ENCODE measurements at regions not wholly inside any gene's neighbourhood (a gene's known extent, or its start where the extent isn't known, plus 50 kb on each side); places are given as distances from the start of the nearest gene placed in this dataset.

- peak overlapping the region; percentile 65 for H3K4me2 ChIP-seq
- H4K20me1 ChIP-seq, result no peaks in the 10 kb centered on the region
- no peaks in the 10 kb centered on the region for H3K36me3 ChIP-seq
- peaks cover 6% of the 10 kb centered on the region for H3K9me3 ChIP-seq
- H3K4me1 ChIP-seq, result peaks cover 35% of the 10 kb centered on the region
- no peak overlapping the region for H3K27ac ChIP-seq
- H3K27me3 ChIP-seq, result no peaks in the 10 kb centered on the region
- no peak for TF ChIP-seq Cebpa-rat (IDR thresholded peaks at IDR 0.05)
- no peak overlapping the region for H3K9ac ChIP-seq
- no peak overlapping the region for H3K4me3 ChIP-seq
Measured at GRCh38 chr20:12173347-12174012, 255.8 kb downstream of the BTBD3 start.

- Histone ChIP-seq H3K4me1 (peaks cover 35% of the 10 kb centered on the region), H3K36me3 (no peaks in the 10 kb centered on the region), H3K4me3 (no peak overlapping the region), H3K9ac (no peak overlapping the region), H3K4me2 (no peak overlapping the region), H3K9me3 (no peaks in the 10 kb centered on the region), H3K27me3 (no peaks in the 10 kb centered on the region), H3K27ac (no peak overlapping the region), H4K20me1 (no peaks in the 10 kb centered on the region)
- TF ChIP-seq Cebpa-rat (IDR thresholded peaks at IDR 0.05), result no peak
Measured at GRCh38 chr20:12175538-12175937, 257.8 kb downstream of the BTBD3 start.

GRCh38 chr20:12177657-12178293, 260.1 kb downstream of the BTBD3 start:
- no peaks in the 10 kb centered on the region for H3K27me3 ChIP-seq
- no peak overlapping the region for H3K9ac ChIP-seq
- no peak for TF ChIP-seq Cebpa-rat (IDR thresholded peaks at IDR 0.05)
- no peaks in the 10 kb centered on the region for H3K36me3 ChIP-seq
- H3K4me2 ChIP-seq, result peak overlapping the region; percentile 34
- H3K4me3 ChIP-seq, result no peak overlapping the region
- no peaks in the 10 kb centered on the region for H4K20me1 ChIP-seq
- no peaks in the 10 kb centered on the region for H3K9me3 ChIP-seq
- peaks cover 19% of the 10 kb centered on the region for H3K4me1 ChIP-seq
- H3K27ac ChIP-seq, result no peak overlapping the region

GRCh38 chr20:12179692-12180091, 262.0 kb downstream of the BTBD3 start:
- TF ChIP-seq Cebpa-rat (IDR thresholded peaks at IDR 0.05), result no peak

GRCh38 chr20:12180107-12180661, 262.5 kb downstream of the BTBD3 start:
- TF ChIP-seq Cebpa-rat (IDR thresholded peaks at IDR 0.05), result no peak
- H4K20me1 ChIP-seq, result no peaks in the 10 kb centered on the region
- no peak overlapping the region for H3K4me2 ChIP-seq
- no peak overlapping the region for H3K27ac ChIP-seq
- no peaks in the 10 kb centered on the region for H3K36me3 ChIP-seq
- peaks cover 7% of the 10 kb centered on the region for H3K4me1 ChIP-seq
- H3K9me3 ChIP-seq, result no peaks in the 10 kb centered on the region
- no peak overlapping the region for H3K9ac ChIP-seq
- no peaks in the 10 kb centered on the region for H3K27me3 ChIP-seq
- H3K4me3 ChIP-seq, result no peak overlapping the region

More at GRCh38 chr20:12179692-12180091, 262.0 kb downstream of the BTBD3 start:
- Histone ChIP-seq H3K9ac (no peak overlapping the region), H3K4me2 (no peak overlapping the region), H3K4me3 (no peak overlapping the region), H3K36me3 (no peaks in the 10 kb centered on the region), H3K9me3 (no peaks in the 10 kb centered on the region), H4K20me1 (no peaks in the 10 kb centered on the region), H3K4me1 (peaks cover 7% of the 10 kb centered on the region), H3K27ac (no peak overlapping the region), H3K27me3 (no peaks in the 10 kb centered on the region)

GRCh38 chr20:12198281-12198680, 280.6 kb downstream of the BTBD3 start:
- H3K4me2 ChIP-seq, result no peak overlapping the region
- H3K27ac ChIP-seq, result no peak overlapping the region
- no peaks in the 10 kb centered on the region for H3K36me3 ChIP-seq
- H3K9me3 ChIP-seq, result no peaks in the 10 kb centered on the region; the same call in 1 of the 2 replicates
- no peaks in the 10 kb centered on the region for H4K20me1 ChIP-seq
- no peak for TF ChIP-seq Cebpa-rat (IDR thresholded peaks at IDR 0.05)
- H3K9ac ChIP-seq, result no peak overlapping the region
- no peaks in the 10 kb centered on the region for H3K27me3 ChIP-seq
- no peak overlapping the region for H3K4me3 ChIP-seq
- H3K4me1 ChIP-seq, result peaks cover 17% of the 10 kb centered on the region

GRCh38 chr20:12199703-12200102, 282.0 kb downstream of the BTBD3 start:
- Histone ChIP-seq H3K27ac (no peak overlapping the region), H3K27me3 (no peaks in the 10 kb centered on the region), H3K4me3 (no peak overlapping the region), H3K4me2 (no peak overlapping the region), H3K4me1 (peaks cover 17% of the 10 kb centered on the region), H3K9ac (no peak overlapping the region), H4K20me1 (no peaks in the 10 kb centered on the region), H3K36me3 (no peaks in the 10 kb centered on the region), H3K9me3 (no peaks in the 10 kb centered on the region; the same call in 1 of the 2 replicates)
- no peak for TF ChIP-seq Cebpa-rat (IDR thresholded peaks at IDR 0.05)

GRCh38 chr20:12201289-12201991, 283.7 kb downstream of the BTBD3 start:
- peak; percentile 52; the same call in 1 of the 2 replicates for TF ChIP-seq Cebpa-rat (IDR thresholded peaks at IDR 0.05)
- Histone ChIP-seq H3K4me2 (peak overlapping the region; percentile 50), H3K9ac (no peak overlapping the region), H3K27me3 (no peaks in the 10 kb centered on the region), H3K36me3 (no peaks in the 10 kb centered on the region), H3K4me1 (peaks cover 17% of the 10 kb centered on the region), H3K4me3 (no peak overlapping the region), H3K27ac (no peak overlapping the region), H3K9me3 (peaks cover 3% of the 10 kb centered on the region), H4K20me1 (no peaks in the 10 kb centered on the region)

GRCh38 chr20:12203399-12203798, 285.7 kb downstream of the BTBD3 start:
- Histone ChIP-seq H3K9me3 (peaks cover 3% of the 10 kb centered on the region), H3K27ac (no peak overlapping the region), H3K27me3 (no peaks in the 10 kb centered on the region), H3K4me1 (peaks cover 17% of the 10 kb centered on the region), H3K36me3 (no peaks in the 10 kb centered on the region), H4K20me1 (no peaks in the 10 kb centered on the region), H3K9ac (no peak overlapping the region), H3K4me2 (no peak overlapping the region), H3K4me3 (no peak overlapping the region)
- no peak for TF ChIP-seq Cebpa-rat (IDR thresholded peaks at IDR 0.05)

- no peaks in the 10 kb centered on the region for H3K36me3 ChIP-seq
- H3K4me3 ChIP-seq, result no peak overlapping the region
- H3K9ac ChIP-seq, result no peak overlapping the region
- H3K4me1 ChIP-seq, result peaks cover 17% of the 10 kb centered on the region
- no peaks in the 10 kb centered on the region for H4K20me1 ChIP-seq
- H3K27me3 ChIP-seq, result no peaks in the 10 kb centered on the region
- no peak for TF ChIP-seq Cebpa-rat (IDR thresholded peaks at IDR 0.05)
- H3K4me2 ChIP-seq, result no peak overlapping the region
- H3K9me3 ChIP-seq, result peaks cover 3% of the 10 kb centered on the region
- H3K27ac ChIP-seq, result no peak overlapping the region
Measured at GRCh38 chr20:12203981-12204380, 286.3 kb downstream of the BTBD3 start.

Data from BLaER1 (cell line).